ENCODE measurements at regions not wholly inside any gene's neighbourhood (a gene's known extent, or its start where the extent isn't known, plus 50 kb on each side); places are given as distances from the start of the nearest gene placed in this dataset.

DNA sequence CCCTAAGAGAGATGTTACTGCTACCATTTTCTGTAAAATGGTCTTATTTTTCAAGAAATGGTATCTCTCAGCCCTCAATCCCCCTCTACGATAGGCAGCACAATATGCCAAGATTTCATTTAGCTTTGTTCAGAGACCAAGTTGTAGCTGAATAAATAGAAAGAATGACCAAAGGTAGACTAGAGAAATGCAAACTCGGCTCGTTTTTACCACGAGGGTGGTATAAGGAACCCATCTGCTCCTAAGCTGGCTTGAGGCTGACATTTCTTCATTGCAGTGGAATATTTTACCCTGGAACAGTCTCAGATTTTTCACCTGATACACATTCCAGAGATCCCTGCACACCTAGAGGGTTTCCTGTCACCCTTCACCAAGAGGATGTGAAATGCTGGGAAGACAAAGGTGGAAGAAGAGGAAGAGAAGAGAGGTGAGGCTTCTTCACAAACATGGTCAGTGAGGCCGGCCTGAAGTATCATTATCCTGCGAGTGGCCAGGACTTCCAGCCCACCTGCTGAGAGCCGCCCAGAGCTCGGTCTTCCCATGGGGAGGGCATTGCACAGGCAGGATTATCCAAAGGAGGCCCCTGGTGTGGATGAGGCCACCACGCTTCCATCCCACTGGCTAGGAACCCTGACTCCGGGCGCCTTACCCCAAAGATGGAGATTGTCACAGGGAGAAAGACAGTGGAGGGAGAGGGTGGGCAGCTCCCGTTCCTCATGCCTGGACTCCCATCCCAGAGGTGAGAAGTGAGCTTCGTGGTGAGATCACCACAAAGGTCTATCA is 57.1 kb upstream of the AFDN start:
- no peak for DNase-seq
- POLR2A ChIA-PET (ENCODE audit: unreplicated experiment): no interaction called here
- H3K4me3 ChIP-seq (ENCODE audit: insufficient read depth, low read depth, low read length): no peak overlapping the region
- TF ChIP-seq MAZ (IDR thresholded peaks at IDR 0.05; ENCODE audit: borderline replicate concordance, low read depth, low read length) (no peak), CHD1 (IDR thresholded peaks at IDR 0.05; ENCODE audit: low read depth, low read length) (no peak), CEBPB (IDR thresholded peaks at IDR 0.05; ENCODE audit: low read depth, low read length) (no peak), POLR2A (IDR thresholded peaks at IDR 0.05; ENCODE audit: low read depth, low read length) (no peak), MXI1 (IDR thresholded peaks at IDR 0.05; ENCODE audit: borderline replicate concordance, low read depth, low read length) (no peak), SMC3 (IDR thresholded peaks at IDR 0.05; ENCODE audit: low read depth, low read length) (no peak), NFE2L2 (IDR thresholded peaks at IDR 0.05; ENCODE audit: low read depth, low read length) (no peak), CTCF (conservative IDR thresholded peaks at IDR 0.05; ENCODE audit: low read depth, low read length) (no peak), USF2 (IDR thresholded peaks at IDR 0.05; ENCODE audit: low read depth, low read length) (no peak), RCOR1 (IDR thresholded peaks at IDR 0.05; ENCODE audit: insufficient replicate concordance, low read length) (no peak), RAD21 (IDR thresholded peaks at IDR 0.05; ENCODE audit: low read length) (no peak), RFX5 (IDR thresholded peaks at IDR 0.05; ENCODE audit: low read depth, low read length) (no peak), MAFK (IDR thresholded peaks at IDR 0.05; ENCODE audit: low read depth, low read length) (no peak), BHLHE40 (IDR thresholded peaks at IDR 0.05; ENCODE audit: low read depth, low read length) (no peak), FOS (IDR thresholded peaks at IDR 0.05; ENCODE audit: low read depth, low read length) (no peak)
- TF ChIP-seq, protein P1, sequence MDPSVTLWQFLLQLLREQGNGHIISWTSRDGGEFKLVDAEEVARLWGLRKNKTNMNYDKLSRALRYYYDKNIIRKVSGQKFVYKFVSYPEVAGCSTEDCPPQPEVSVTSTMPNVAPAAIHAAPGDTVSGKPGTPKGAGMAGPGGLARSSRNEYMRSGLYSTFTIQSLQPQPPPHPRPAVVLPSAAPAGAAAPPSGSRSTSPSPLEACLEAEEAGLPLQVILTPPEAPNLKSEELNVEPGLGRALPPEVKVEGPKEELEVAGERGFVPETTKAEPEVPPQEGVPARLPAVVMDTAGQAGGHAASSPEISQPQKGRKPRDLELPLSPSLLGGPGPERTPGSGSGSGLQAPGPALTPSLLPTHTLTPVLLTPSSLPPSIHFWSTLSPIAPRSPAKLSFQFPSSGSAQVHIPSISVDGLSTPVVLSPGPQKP (IDR thresholded peaks at IDR 0.05; ENCODE audit: borderline replicate concordance, low read depth, low read length): no peak
- H3K27ac ChIP-seq (ENCODE audit: insufficient read depth, low read length): no peak overlapping the region
- WGBS, 2 experiments (ENCODE audit: extremely low coverage in 2 of 2, insufficient read length in 1 of 2): no CpG with 5 or more reads among the region's 13 CpGs
- no peak overlapping the region for H4K5ac ChIP-seq (ENCODE audit: low read depth, low read length)
- no peak overlapping the region for H3K56ac ChIP-seq (ENCODE audit: extremely low read depth, insufficient read depth, low read length)
- no peak overlapping the region for H2AK5ac ChIP-seq (ENCODE audit: low read depth, low read length)
- H3K18ac ChIP-seq (ENCODE audit: low read depth, low read length): no peak overlapping the region
- H3K14ac ChIP-seq (replicated peaks; ENCODE audit: low read depth, low read length): no peak overlapping the region
- H4K20me1 ChIP-seq (ENCODE audit: insufficient read depth, low read length): no peaks in the 10 kb centered on the region
- H3K4ac ChIP-seq (ENCODE audit: low read depth, low read length): no peak overlapping the region
- no peak overlapping the region for H4K8ac ChIP-seq (ENCODE audit: low read depth in 2 of 2, low read length in 2 of 2)
- in situ Hi-C loops (cut with MboI; ENCODE audit: low sequenced_read_pairs) (no loop called here), dilution Hi-C loops (cut with HindIII; ENCODE audit: low sequenced_read_pairs, unreplicated experiment) (no loop called here), intact Hi-C loops (cut with micrococcal nuclease) (no loop called here)
- no peaks in the 10 kb centered on the region for H3K9me1 ChIP-seq (ENCODE audit: insufficient read depth, low read length)
- H2AK9ac ChIP-seq (replicated peaks; ENCODE audit: low read depth, low read length, poor library complexity): no peak overlapping the region
- no peak overlapping the region for H3K23ac ChIP-seq (ENCODE audit: low read depth, low read length)
- peaks cover 22% of the 10 kb centered on the region for H3K9me3 ChIP-seq (ENCODE audit: control insufficient read depth, insufficient read depth, low read length)
- CTCF ChIA-PET: no interaction called here
- H4K91ac ChIP-seq (ENCODE audit: insufficient read depth, low read depth, low read length): no peak overlapping the region
- no peak overlapping the region for H2BK20ac ChIP-seq (ENCODE audit: low read depth, low read length)
- no peak overlapping the region for H3K4me2 ChIP-seq (ENCODE audit: low read depth, low read length)
- no peak overlapping the region for H2BK15ac ChIP-seq (ENCODE audit: low read depth, low read length)
- BruUV-seq (replicated peaks): no TSS peak
- no peak for ATAC-seq (ENCODE audit: low read depth)
- H2BK120ac ChIP-seq (ENCODE audit: low read depth, low read length): no peak overlapping the region
- H3K4me1 ChIP-seq (ENCODE audit: control insufficient read depth, insufficient read depth, low read length): no peaks in the 10 kb centered on the region
- no peaks in the 10 kb centered on the region for H3K27me3 ChIP-seq (ENCODE audit: control insufficient read depth, insufficient read depth, low read length)
- no peak overlapping the region for H2BK5ac ChIP-seq (ENCODE audit: low read depth, low read length, poor library complexity, severe bottlenecking)
- H3K9ac ChIP-seq (ENCODE audit: low read depth, low read length): no peak overlapping the region
- H2AFZ ChIP-seq (replicated peaks; ENCODE audit: low read length, poor library complexity): no peak overlapping the region
- H3K36me3 ChIP-seq (ENCODE audit: control insufficient read depth, insufficient read depth, low read length): no peaks in the 10 kb centered on the region
- no peaks in the 10 kb centered on the region for H3K79me1 ChIP-seq (ENCODE audit: low read depth in 1 of 2, low read length in 2 of 2)

Data from IMR-90 (cell line).